ENCODE measurements at regions not wholly inside any gene's neighbourhood (a gene's known extent, or its start where the extent isn't known, plus 50 kb on each side); places are given as distances from the start of the nearest gene placed in this dataset.
"Not testable (repeated sequence)": the region's sequence is repeated elsewhere in the genome, so short reads cannot be mapped to it uniquely, and the experiment has no call there.

DNA sequence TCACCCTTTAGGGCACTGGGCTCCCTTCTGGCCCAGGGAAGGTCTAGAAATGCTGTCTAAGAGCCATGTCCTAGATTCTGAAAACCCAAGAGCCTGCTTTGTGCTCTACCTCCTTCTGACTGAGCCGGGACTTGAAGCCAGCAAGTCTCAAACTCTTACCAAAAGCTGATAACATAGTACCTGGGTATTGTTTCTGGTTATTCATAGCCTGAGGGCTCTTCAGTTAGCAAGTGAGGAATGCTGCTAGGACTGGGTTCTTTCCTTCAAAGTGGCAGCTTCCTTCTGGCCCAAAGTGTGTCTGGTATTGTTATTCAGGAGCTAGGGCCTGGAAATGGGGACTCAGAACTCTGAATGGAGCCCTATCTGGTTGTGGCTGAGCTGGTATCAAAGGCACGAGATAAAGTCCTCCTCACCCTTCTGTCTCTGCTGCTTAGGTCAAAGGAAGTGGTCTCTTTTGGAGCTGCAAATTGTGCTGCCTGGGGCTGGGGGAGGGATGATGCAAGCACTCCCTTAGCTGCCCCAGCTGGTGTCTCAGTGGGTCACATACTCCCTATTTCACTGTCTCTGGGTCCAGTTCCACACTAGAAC, 696.0 kb upstream of the CCDC179 start:
- DNase-seq (ENCODE audit: low spot score): no peak

DNA sequence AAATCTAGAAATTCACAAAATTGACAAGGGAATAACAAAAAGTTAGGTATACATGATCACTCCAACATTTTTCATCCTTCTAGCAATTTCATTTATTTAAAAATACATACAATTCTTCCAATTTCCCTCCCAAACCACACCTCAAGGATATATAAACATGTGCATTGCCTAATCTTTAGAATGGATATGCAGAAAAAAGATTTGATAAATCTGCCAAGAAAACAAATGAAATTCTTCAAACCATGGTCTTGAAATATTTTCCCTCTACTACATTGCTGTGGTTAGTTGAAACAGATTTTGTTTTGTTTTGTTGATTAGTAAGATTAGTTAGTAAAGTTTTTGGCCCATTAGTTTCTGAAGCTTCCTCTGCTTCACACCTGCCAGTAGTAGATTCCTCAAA, 703.3 kb upstream of the CCDC179 start:
- no peak for DNase-seq (ENCODE audit: low spot score)

DNA sequence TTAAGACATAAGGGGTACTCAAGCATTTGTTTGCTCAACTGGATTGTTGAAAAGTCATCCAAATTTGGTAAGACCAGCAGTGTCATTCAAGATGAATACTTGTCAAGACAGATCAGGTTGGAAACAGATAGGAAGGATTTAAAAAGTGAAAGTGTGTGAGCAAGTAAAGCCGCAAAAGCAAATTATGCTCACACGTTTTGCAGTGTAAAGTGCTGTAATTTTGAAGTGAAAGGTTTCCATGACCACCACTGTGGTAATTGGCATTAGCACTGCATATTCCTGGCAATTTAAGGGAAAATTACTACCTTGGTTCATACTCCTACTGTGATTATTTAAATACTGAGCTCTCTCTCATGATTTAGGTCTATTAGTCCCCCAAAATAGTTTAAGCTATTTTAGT, 704.1 kb upstream of the CCDC179 start:
- no peak for DNase-seq (ENCODE audit: low spot score)

DNA sequence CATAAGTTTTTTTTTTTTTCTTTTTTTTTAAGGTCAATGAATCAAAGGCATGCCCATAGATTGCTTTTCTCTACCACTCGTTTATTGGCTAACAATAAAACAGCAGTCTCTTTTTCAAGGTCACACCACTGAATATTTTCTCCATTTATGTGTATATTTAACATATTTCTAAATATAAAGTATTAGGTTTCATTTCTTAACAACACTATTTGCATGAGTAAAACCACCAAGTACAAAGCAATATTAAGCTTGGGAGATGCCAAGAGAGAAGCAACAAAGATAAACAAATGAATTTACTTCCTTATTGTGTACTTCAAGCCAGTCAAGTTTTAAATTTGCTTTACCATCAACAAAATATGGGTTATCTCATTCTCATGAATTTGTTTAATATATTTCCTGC, 708.9 kb upstream of the CCDC179 start:
- no peak for DNase-seq (ENCODE audit: low spot score)

DNA sequence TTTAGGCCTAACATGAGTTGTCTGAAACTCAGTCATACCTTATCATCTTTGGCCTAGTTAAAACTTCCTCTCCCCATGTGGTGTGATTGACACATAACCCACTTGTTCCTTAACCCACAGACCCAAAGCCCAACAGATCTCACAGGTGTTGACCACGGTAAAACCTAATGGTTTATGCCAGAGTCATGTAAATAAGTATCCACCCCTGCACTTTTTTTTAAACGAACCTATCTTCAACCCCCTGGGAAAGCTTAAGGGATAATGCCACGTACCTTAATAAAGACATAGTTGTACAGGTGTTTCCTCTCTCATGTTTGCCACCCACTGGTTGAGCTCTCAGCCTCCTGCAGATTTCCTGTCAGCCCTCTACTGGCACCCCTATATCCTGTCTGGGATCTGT, 709.3 kb upstream of the CCDC179 start:
- no peak for DNase-seq (ENCODE audit: low spot score)

DNA sequence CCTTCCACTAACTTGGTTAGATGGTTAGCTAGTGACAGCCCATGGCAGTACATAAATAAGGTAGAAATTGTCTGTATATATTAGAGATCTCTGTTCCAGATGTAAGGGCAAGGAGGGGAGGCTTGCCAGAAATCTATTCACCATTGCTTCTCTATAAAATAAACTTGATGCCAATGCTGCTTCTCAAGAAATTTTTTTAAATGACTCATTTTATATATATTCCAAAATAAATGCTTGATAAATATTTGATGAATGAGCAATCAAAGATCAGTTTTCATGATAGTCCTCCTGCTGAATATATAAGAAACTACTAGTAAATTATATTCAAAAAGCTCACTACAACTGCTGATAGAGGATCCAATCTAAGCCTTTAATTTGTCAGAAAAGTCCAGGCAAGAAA, 710.6 kb upstream of the CCDC179 start:
- peak; percentile 1 for DNase-seq (ENCODE audit: low spot score)

DNA sequence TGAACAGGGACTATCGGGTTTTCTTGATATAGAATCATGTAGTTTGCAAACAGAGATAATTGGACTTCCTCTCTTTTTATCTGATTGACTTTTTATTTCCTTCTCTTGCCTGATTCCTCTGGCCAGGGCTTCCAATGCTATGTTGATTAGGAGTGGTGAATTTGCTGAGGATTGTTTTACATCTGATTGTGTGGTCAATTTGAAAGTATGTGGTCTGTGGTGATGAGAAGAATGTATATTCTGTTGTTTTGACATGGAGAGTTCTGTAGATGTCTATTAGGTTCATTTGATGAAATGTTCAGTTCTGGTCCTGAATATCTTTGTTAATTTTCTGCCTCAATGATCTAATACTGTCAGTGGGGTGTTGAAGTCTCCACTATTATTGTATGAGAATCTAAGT, 713.2 kb upstream of the CCDC179 start:
- no peak for DNase-seq (ENCODE audit: low spot score)

- no peak for DNase-seq (ENCODE audit: low spot score)
Measured at GRCh38 chr11:23574149-23574548, 713.9 kb upstream of the CCDC179 start.

DNA sequence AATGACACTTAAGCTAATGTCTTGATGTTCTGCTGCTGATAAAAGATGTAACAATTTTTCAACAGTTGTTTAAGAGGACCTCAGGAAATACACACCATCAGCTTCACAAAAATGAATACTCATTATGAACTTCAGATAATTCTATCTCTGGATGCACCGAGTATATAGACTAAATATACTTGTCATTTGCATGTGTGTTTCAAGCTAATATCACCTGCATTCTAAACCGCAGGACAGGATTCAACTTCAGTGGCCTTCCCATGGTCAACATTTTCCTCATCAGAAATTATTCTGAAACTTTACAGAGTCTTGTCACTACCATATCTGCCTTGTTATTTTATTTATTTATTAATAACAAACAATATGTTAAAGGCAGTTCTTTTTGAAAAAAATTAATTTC, 717.0 kb upstream of the CCDC179 start:
- DNase-seq (ENCODE audit: low spot score): no peak

- no peak for DNase-seq (ENCODE audit: low spot score)
Measured at GRCh38 chr11:23585416-23586104, 725.3 kb upstream of the CCDC179 start.

DNA sequence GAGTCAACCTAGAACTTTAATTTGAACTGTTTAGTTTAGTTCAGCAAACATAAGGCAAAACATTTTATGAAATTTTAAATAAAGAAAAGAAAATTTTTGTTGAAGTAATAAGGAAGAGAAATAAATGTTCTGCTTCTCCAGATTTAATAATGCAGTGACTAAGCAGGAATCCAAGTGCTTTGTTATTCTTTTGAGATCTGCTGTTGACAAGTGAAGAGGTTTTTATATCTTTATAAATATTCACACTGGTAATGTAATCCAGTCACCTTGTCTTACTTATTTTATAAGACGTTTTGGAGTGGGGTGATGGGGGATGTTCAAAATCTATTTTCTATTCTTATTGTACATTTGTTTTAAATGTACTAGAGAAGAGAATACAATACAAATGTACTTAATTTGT, 725.9 kb upstream of the CCDC179 start:
- no peak for DNase-seq (ENCODE audit: low spot score)

DNA sequence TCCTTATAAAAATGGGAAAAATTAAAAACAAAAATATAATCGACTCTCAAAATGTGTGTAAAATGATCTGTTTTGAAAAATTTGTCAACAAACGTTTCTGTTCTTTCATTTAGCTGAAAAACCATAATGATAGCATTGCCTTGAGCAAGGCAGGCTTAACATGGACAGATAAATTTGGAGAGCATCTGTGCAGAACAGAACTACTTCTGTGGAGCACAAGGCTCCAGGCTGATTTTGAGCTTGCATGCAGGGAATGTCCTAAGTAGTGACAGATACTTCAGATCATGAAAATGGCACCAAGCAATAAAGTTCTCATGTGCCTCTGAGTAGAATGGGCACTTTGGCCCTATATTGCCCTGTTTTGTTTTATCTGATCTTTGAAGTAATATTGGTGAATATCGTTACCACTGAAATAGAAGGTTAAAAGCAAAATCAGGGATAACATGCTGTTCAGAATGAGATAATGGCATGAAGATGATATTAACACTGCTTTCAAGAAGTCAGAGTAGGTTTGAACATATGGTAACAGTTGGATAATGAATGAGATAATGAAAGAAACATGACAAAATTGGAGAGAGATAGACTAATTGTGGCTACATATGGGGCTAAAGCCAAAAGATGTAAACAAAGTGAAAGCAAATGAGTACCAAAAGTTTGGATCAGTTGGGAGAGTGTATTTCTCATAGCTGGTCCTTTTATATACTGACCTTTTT, 730.5 kb upstream of the CCDC179 start:
- no peak for DNase-seq (ENCODE audit: low spot score)

DNA sequence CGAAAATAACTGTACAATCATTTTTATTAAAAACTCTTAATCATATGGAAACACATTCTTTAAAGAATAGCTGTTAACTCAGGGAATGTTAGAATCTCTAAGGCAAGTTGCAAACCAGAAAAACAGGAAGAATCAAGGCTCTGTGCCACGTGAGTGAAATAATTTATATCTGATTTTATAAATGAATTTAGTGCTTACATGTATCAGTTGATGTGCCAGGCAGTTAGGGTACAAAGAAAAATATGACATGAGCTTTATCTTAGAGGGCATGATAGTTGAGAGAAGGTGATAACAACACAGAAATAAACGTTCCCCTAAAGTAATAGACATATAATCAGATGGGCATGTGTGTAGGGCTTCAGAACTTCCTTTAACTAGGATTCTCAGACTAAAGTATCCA, 734.5 kb upstream of the CCDC179 start:
- no peak for DNase-seq (ENCODE audit: low spot score)

DNA sequence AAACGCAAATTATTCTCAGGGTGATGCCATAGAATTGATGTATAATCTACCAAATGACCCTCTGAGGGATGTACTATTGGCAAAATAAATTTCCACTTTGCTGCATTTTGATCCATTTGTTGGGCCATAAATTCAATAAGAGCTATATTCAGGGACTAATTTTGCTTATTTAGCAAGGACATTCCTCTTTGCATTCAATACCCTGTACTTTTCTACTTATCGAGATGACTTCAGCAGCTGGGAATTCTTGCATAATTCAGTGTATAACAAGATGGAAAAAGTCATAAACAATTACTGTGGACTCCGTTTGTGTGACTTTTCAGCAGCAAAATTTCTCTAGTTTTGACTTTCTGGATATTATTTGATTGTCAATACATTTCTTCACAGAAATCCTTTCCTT, 744.7 kb upstream of the CCDC179 start:
- no peak for DNase-seq (ENCODE audit: low spot score)

DNA sequence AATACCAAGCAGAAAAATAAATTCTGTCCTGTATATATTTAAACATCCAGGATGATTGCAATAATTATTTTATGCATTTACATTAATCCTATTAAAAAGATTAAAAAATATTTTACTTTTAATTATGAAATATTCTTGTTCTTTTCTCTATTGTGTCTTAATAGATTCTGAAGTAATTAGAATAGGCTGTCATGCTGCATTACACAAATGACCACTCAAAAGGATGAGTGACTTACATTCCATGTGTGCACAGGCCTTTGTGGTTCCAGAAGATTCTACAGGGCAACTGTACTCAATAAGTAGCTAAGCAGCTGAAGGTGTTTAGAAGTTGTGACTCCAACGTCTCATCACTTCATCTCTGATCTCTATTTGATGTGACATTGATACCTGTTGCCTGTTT, 745.9 kb upstream of the CCDC179 start:
- no peak for DNase-seq (ENCODE audit: low spot score)

GRCh38 chr11:23611726-23612125, 751.5 kb upstream of the CCDC179 start:
- DNase-seq (ENCODE audit: low spot score): no peak

- no peak for DNase-seq (ENCODE audit: low spot score)
Measured at GRCh38 chr11:23620617-23621016, 760.3 kb upstream of the CCDC179 start.

DNA sequence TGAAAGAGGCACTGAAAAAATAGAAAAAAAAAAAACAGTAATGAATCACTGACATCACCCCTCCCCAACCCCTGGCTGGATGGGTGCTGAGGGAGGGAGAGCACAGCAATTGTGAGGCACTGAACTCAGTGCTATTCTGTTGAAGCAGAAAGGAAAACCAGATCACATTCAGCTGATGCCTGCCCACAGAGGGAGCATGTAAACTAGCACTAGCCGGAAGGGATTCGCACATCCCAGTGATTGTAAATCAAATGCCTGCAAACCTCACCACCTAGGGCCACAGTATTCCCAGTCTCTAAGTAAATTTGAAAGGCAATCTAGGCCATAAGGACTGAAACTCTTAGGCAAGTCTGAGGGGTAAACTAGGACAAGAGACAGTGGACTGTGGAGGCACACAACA, 772.0 kb upstream of the CCDC179 start:
- DNase-seq (ENCODE audit: low spot score): no peak

GRCh38 chr11:23644443-23644842, 784.2 kb upstream of the CCDC179 start:
- DNase-seq (ENCODE audit: low spot score): no peak

DNA sequence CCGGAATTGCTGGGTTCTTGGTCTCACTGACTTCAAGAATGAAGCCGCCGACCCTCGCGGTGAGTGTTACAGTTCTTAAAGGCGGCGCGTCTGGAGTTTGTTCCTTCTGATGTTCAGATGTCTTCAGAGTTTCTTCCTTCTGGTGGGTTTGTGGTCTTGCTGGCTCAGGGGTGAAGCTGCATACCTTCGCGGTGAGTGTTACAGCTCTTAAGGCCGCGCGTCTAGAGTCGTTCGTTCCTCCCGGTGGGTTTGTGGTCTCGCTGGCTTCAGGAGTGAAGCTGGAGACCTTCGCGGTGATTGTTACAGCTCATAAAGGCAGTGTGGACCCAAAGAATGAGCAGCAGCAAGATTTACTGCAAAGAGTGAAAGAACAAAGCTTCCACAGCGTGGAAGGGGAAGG, 792.1 kb upstream of the CCDC179 start:
- DNase-seq (ENCODE audit: low spot score): not testable (repeated sequence)

GRCh38 chr11:23653071-23653675, 792.9 kb upstream of the CCDC179 start:
- no peak for DNase-seq (ENCODE audit: low spot score)

GRCh38 chr11:23668324-23668723, 808.0 kb upstream of the CCDC179 start:
- no peak for DNase-seq (ENCODE audit: low spot score)

DNA sequence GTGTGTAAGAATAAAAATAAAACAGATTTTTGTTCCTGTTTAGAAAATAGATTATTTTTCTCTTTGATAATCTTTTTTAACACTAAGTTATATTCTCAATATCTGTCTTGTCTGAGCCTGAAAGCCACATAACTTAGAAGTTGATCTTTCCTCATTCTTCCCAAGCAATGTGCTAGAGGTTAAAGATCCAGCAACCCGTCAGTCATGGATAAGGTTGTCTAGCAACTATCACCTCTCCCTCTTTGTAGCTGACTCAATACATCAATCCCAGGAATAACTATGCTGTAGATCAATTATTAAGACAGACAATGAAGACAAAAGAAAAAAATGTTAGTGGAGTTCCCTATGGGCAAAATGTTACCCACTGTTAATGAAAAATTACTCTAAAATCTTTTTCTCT, 813.1 kb upstream of the CCDC179 start:
- DNase-seq (ENCODE audit: low spot score): no peak

Measured in GM03348 (cell line).